GM12878 (cell line): ENCODE measurements at regions not wholly inside any gene's neighbourhood (a gene's known extent, or its start where the extent isn't known, plus 50 kb on each side); places are given as distances from the start of the nearest gene placed in this dataset.

ENCODE experiments used
- CBX5 ChIP-seq: sonication (generic); IDR thresholded peaks from 2 replicates; pipeline ENCODE4 v1.6.1; 2016; ENCODE audit warnings: low read depth, moderate library complexity, mild to moderate bottlenecking, inconsistent platforms
- FOXM1 ChIP-seq: IDR thresholded peaks from 2 replicates; pipeline ENCODE4 v1.6.1; 2012; ENCODE audit warnings: low read depth, mild to moderate bottlenecking, inconsistent platforms, low read length, moderate library complexity
- POLR2AphosphoS2 ChIP-seq: IDR thresholded peaks from 2 replicates; pipeline ENCODE4 v1.6.1; 2011; ENCODE audit warnings: low read depth, mild to moderate bottlenecking, low read length, improper control_type of control experiment, moderate library complexity
- TAF1 ChIP-seq: IDR thresholded peaks from 2 replicates; pipeline ENCODE4 v1.6.1; 2011; ENCODE audit warnings: mild to moderate bottlenecking, low read depth, low read length, borderline replicate concordance
- TF ChIP-seq, protein P1 (sequence below): IDR thresholded peaks from 2 replicates; pipeline ENCODE4 v1.6.1; 2011; ENCODE audit warnings: low read depth, mild to moderate bottlenecking, low read length, moderate library complexity, borderline replicate concordance; ENCODE audit errors: extremely low read depth
- TF ChIP-seq, protein P2 (sequence below): fragments of 450-650 bp; IDR thresholded peaks from 2 replicates; pipeline ENCODE4 v1.6.1; 2016; ENCODE audit warnings: mild to moderate bottlenecking

DNA sequence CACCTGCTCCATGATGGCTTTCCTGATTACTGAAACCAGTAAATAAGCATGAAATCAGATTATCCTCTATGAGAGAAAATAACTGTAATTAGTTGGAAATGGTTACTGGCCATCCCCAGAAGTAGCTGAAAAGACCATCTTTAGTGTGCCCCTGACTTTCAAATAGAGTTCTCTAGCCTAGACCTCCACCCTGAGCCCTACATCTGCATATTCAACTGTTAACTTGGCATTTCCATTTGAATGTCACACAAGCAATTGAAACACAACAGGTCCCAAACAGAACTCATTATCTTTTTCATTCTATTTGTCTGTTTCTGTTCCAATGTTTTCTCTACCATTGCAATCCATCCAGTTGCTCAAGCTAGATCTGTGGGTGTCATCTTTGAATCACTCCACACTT is 952.3 kb downstream of the RPA4 start:
- TF ChIP-seq FOXM1 (no peak), TAF1 (no peak), CBX5 (no peak), POLR2AphosphoS2 (no peak)
- TF ChIP-seq, protein P1, sequence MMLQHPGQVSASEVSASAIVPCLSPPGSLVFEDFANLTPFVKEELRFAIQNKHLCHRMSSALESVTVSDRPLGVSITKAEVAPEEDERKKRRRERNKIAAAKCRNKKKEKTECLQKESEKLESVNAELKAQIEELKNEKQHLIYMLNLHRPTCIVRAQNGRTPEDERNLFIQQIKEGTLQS = no peak
- TF ChIP-seq, protein P2, sequence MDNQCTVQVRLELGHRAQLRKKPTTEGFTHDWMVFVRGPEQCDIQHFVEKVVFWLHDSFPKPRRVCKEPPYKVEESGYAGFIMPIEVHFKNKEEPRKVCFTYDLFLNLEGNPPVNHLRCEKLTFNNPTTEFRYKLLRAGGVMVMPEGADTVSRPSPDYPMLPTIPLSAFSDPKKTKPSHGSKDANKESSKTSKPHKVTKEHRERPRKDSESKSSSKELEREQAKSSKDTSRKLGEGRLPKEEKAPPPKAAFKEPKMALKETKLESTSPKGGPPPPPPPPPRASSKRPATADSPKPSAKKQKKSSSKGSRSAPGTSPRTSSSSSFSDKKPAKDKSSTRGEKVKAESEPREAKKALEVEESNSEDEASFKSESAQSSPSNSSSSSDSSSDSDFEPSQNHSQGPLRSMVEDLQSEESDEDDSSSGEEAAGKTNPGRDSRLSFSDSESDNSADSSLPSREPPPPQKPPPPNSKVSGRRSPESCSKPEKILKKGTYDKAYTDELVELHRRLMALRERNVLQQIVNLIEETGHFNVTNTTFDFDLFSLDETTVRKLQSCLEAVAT = no peak
